H9 (cell line): ENCODE measurements at regions not wholly inside any gene's neighbourhood (a gene's known extent, or its start where the extent isn't known, plus 50 kb on each side); places are given as distances from the start of the nearest gene placed in this dataset.

Experiments used
- DNase-seq: peaks from one replicate; pipeline ENCODE4 v3.0.0-alpha.2; 2017
- H2AFZ ChIP-seq: one replicate; pipeline ENCODE4 v1.6.1; 2013; ENCODE audit warnings: mild to moderate bottlenecking, low read length, control low read depth, moderate library complexity
- H2AK5ac ChIP-seq: 2 replicates; pipeline ENCODE4 v1.6.1; 2013; ENCODE audit warnings: low read length, control low read depth, mixed read lengths; ENCODE audit not compliant: insufficient read length
- H2BK120ac ChIP-seq: one replicate; pipeline ENCODE4 v1.6.1; 2013; ENCODE audit warnings: low read depth, mild to moderate bottlenecking, low read length, control low read depth, inconsistent platforms; ENCODE audit not compliant: poor library complexity, severe bottlenecking
- H2BK12ac ChIP-seq: 2 replicates; pipeline ENCODE4 v1.6.1; 2013; ENCODE audit warnings: low read length, control low read depth, mixed read lengths, low read depth; ENCODE audit not compliant: insufficient read length
- H2BK15ac ChIP-seq: 2 replicates; pipeline ENCODE4 v1.6.1; 2013; ENCODE audit warnings: low read depth, low read length, control low read depth
- H2BK20ac ChIP-seq: one replicate; pipeline ENCODE4 v1.6.1; 2013; ENCODE audit warnings: low read depth, mild to moderate bottlenecking, low read length, control low read depth, inconsistent platforms; ENCODE audit not compliant: poor library complexity, severe bottlenecking
- H2BK5ac ChIP-seq: 2 replicates; pipeline ENCODE4 v1.6.1; 2013; ENCODE audit warnings: low read length, control low read depth, mixed read lengths; ENCODE audit not compliant: insufficient read length
- H3K14ac ChIP-seq: 2 replicates; pipeline ENCODE4 v1.6.1; 2013; ENCODE audit warnings: low read length, control low read depth; ENCODE audit not compliant: insufficient read depth
- H3K18ac ChIP-seq: 2 replicates; pipeline ENCODE4 v1.6.1; 2013; ENCODE audit warnings: low read depth, mild to moderate bottlenecking, mixed read lengths, low read length, control low read depth; ENCODE audit not compliant: insufficient read length
- H3K23ac ChIP-seq: 2 replicates; pipeline ENCODE4 v1.6.1; 2013; ENCODE audit warnings: low read length, control low read depth, mixed read lengths, low read depth; ENCODE audit not compliant: insufficient read length
- H3K23me2 ChIP-seq: 2 replicates; pipeline ENCODE4 v1.6.1; 2013; ENCODE audit warnings: low read depth, mild to moderate bottlenecking, mixed read lengths, low read length, control low read depth; ENCODE audit not compliant: insufficient read length, poor library complexity, severe bottlenecking
- H3K27ac ChIP-seq: 2 replicates; pipeline ENCODE4 v1.5.1; 2013; ENCODE audit warnings: low read length, control low read depth, mixed read lengths, low read depth; ENCODE audit not compliant: insufficient read length
- H3K27me3 ChIP-seq: 2 replicates; pipeline ENCODE4 v1.6.1; 2013; ENCODE audit warnings: low read length, control low read depth, inconsistent platforms; ENCODE audit not compliant: insufficient read depth
- H3K4ac ChIP-seq: 2 replicates; pipeline ENCODE4 v1.6.1; 2013; ENCODE audit warnings: low read depth, mild to moderate bottlenecking, control low read depth, inconsistent platforms, low read length, moderate library complexity
- H3K4me1 ChIP-seq: 2 replicates; pipeline ENCODE4 v1.6.1; 2013; ENCODE audit warnings: low read length, control low read depth, inconsistent platforms; ENCODE audit not compliant: insufficient read depth
- H3K4me2 ChIP-seq: 2 replicates; pipeline ENCODE4 v1.6.1; 2013; ENCODE audit warnings: low read length, control low read depth, mixed read lengths; ENCODE audit not compliant: insufficient read length, insufficient read depth
- H3K56ac ChIP-seq: 2 replicates; pipeline ENCODE4 v1.6.1; 2013; ENCODE audit warnings: low read depth, mild to moderate bottlenecking, mixed read lengths, low read length, control low read depth; ENCODE audit not compliant: insufficient read length
- H3K79me1 ChIP-seq: 2 replicates; pipeline ENCODE4 v1.6.1; 2013; ENCODE audit warnings: low read depth, mild to moderate bottlenecking, moderate library complexity, low read length, control low read depth, inconsistent platforms; ENCODE audit not compliant: insufficient read depth, poor library complexity, severe bottlenecking
- H3K79me2 ChIP-seq: 2 replicates; pipeline ENCODE4 v1.6.1; 2013; ENCODE audit warnings: low read length, control low read depth, inconsistent platforms; ENCODE audit not compliant: insufficient read depth
- H3K9ac ChIP-seq: 2 replicates; pipeline ENCODE4 v1.6.1; 2013; ENCODE audit warnings: low read length, control low read depth, mixed read lengths; ENCODE audit not compliant: insufficient read length; ENCODE audit errors: extremely low read depth
- H3K9me3 ChIP-seq: one replicate; pipeline ENCODE4 v1.6.1; 2013; ENCODE audit warnings: low read depth, low read length, inconsistent platforms; ENCODE audit not compliant: control insufficient read depth
- H3T11ph ChIP-seq: one replicate; pipeline ENCODE4 v1.6.1; 2013; ENCODE audit warnings: mild to moderate bottlenecking, low read length, control low read depth, inconsistent platforms
- H4K20me1 ChIP-seq: one replicate; pipeline ENCODE4 v1.6.1; 2013; ENCODE audit not compliant: control insufficient read depth, insufficient read length, insufficient read depth
- H4K5ac ChIP-seq: 2 replicates; pipeline ENCODE4 v1.6.1; 2013; ENCODE audit warnings: low read depth, mild to moderate bottlenecking, mixed read lengths, low read length, control low read depth; ENCODE audit not compliant: insufficient read length
- H4K8ac ChIP-seq: replicated peaks from 2 replicates; pipeline ENCODE4 v1.6.1; 2013; ENCODE audit warnings: low read length, control low read depth, mixed read lengths, low read depth; ENCODE audit not compliant: insufficient read length
- H4K91ac ChIP-seq: 2 replicates; pipeline ENCODE4 v1.6.1; 2013; ENCODE audit warnings: low read depth, mild to moderate bottlenecking, moderate library complexity, mixed read lengths, low read length, control low read depth; ENCODE audit not compliant: insufficient read length
- H3K27ac Mint-ChIP-seq, 3 experiments: 2 replicates in 2 of 3; 3 replicates in 1 of 3; pipeline ENCODE4 v1.8.0; 2020 to 2021; ENCODE audit warnings: mixed read lengths in 3 of 3, mild to moderate bottlenecking in 1 of 3, moderate library complexity in 1 of 3
- H3K27me3 Mint-ChIP-seq: 2 replicates; pipeline ENCODE4 v1.8.0; 2021; ENCODE audit warnings: low read depth, mild to moderate bottlenecking, moderate library complexity, mixed read lengths
- H3K36me3 Mint-ChIP-seq, 3 experiments: 2 replicates in 2 of 3; 3 replicates in 1 of 3; pipeline ENCODE4 v1.8.0; 2020 to 2021; ENCODE audit warnings: low read depth in 3 of 3, mixed read lengths in 3 of 3; ENCODE audit not compliant: insufficient read depth in 1 of 3
- H3K4me1 Mint-ChIP-seq, 2 experiments: 2 replicates each; pipeline ENCODE4 v1.8.0; 2020; ENCODE audit warnings: mixed read lengths in 2 of 2
- H3K4me3 Mint-ChIP-seq, 2 experiments: 2 replicates in 1 of 2; 3 replicates in 1 of 2; pipeline ENCODE4 v1.8.0; 2020 to 2021; ENCODE audit warnings: mild to moderate bottlenecking in 2 of 2, mixed read lengths in 2 of 2, moderate library complexity in 1 of 2
- H3K9me3 Mint-ChIP-seq, 2 experiments: 2 replicates in 1 of 2; 3 replicates in 1 of 2; pipeline ENCODE4 v1.8.0; 2020; ENCODE audit warnings: mild to moderate bottlenecking in 2 of 2, mixed read lengths in 2 of 2, moderate library complexity in 1 of 2
- WGBS: extraction: QIAGEN DNeasy Blood & Tissue Kit; methylation state at CpG from one replicate; pipeline ENCODE4 v1.1.7; 2013; ENCODE audit warnings: missing lambda C conversion rate, low lambda C conversion rate, mixed read lengths; ENCODE audit not compliant: insufficient read length; ENCODE audit errors: extremely low coverage; 5-methylcytosine and 5-hydroxymethylcytosine counted together
- TF ChIP-seq, protein P1 (sequence below): fragments of 200-600 bp; sonication (generic); conservative IDR thresholded peaks from 3 replicates; pipeline ENCODE4 v1.8.0; 2021; ENCODE audit warnings: antibody characterized with exemption, mild to moderate bottlenecking

GRCh38 chr11:27192184-27192583 lies 151.6 kb downstream of the BBOX1 start:
- Histone ChIP-seq H4K20me1 (no peaks in the 10 kb centered on the region), H2AK5ac (no peak overlapping the region), H2AFZ (no peak overlapping the region), H2BK15ac (no peak overlapping the region), H3K14ac (no peak overlapping the region), H3K27ac (no peak overlapping the region), H4K91ac (no peak overlapping the region), H3K23me2 (no peaks in the 10 kb centered on the region), H3K9me3 (no peaks in the 10 kb centered on the region), H2BK120ac (no peak overlapping the region), H2BK12ac (no peak overlapping the region), H2BK5ac (no peak overlapping the region), H3K9ac (no peak overlapping the region), H3K4ac (no peak overlapping the region), H4K5ac (no peak overlapping the region), H3K56ac (no peak overlapping the region), H3K79me1 (no peaks in the 10 kb centered on the region), H2BK20ac (no peak overlapping the region), H3K4me1 (no peaks in the 10 kb centered on the region), H4K8ac (no peak overlapping the region), H3K23ac (no peak overlapping the region), H3K27me3 (no peaks in the 10 kb centered on the region), H3K4me2 (no peak overlapping the region), H3K79me2 (no peaks in the 10 kb centered on the region), H3K18ac (no peak overlapping the region), H3T11ph (no peak overlapping the region)
- H3K9me3 Mint-ChIP-seq, result no peaks in the 10 kb centered on the region
- no peaks in the 10 kb centered on the region for H3K36me3 Mint-ChIP-seq
- DNase-seq, result no peak
- TF ChIP-seq, protein P1, sequence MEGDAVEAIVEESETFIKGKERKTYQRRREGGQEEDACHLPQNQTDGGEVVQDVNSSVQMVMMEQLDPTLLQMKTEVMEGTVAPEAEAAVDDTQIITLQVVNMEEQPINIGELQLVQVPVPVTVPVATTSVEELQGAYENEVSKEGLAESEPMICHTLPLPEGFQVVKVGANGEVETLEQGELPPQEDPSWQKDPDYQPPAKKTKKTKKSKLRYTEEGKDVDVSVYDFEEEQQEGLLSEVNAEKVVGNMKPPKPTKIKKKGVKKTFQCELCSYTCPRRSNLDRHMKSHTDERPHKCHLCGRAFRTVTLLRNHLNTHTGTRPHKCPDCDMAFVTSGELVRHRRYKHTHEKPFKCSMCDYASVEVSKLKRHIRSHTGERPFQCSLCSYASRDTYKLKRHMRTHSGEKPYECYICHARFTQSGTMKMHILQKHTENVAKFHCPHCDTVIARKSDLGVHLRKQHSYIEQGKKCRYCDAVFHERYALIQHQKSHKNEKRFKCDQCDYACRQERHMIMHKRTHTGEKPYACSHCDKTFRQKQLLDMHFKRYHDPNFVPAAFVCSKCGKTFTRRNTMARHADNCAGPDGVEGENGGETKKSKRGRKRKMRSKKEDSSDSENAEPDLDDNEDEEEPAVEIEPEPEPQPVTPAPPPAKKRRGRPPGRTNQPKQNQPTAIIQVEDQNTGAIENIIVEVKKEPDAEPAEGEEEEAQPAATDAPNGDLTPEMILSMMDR, result no peak
- H3K27me3 Mint-ChIP-seq, result no peaks in the 10 kb centered on the region
- no peak overlapping the region for H3K27ac Mint-ChIP-seq
- no CpG with 5 or more reads among the region's 4 CpGs for WGBS
- no peaks in the 10 kb centered on the region for H3K4me1 Mint-ChIP-seq
- H3K4me3 Mint-ChIP-seq, result no peak overlapping the region
